ENCODE measurements at regions not wholly inside any gene's neighbourhood (a gene's known extent, or its start where the extent isn't known, plus 50 kb on each side); places are given as distances from the start of the nearest gene placed in this dataset.

DNA sequence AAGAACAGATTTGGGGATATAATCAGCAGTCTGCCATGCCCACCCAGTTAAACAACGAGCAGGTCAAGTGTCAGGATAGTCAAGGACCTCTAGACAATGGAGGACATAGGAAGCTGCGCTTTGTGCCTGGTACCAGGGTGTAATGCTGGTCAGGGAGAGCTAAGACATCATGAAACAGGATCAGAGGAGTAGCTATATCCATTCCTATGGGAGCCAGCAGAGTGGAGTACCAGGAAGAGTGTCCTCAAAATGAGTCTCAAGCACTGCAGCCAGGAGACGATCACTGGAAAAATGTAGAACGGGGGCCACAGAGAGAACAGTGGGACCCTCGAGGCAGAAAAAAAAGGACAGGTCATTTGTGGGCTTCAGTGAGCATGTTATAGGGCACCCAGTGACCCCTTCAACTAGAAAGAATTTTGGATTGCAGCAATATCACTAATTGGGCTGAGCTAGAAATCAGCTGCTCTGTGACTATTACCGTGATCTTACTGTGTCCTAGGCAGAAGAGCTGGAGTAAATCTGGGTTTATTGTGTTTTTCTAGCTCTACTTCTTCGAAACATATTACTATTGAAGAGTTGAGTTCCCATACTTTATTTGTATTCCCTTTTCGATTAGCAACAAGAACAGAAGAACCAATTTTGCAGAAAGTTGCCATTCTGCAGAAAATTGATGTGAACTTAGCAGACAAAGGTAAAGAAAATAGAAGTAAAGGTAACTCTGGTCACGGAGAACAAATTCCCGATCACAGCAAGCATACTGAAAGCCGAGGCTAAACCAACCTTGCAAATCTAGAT lies 319.6 kb downstream of the AHR start:
- TF ChIP-seq, protein P1, sequence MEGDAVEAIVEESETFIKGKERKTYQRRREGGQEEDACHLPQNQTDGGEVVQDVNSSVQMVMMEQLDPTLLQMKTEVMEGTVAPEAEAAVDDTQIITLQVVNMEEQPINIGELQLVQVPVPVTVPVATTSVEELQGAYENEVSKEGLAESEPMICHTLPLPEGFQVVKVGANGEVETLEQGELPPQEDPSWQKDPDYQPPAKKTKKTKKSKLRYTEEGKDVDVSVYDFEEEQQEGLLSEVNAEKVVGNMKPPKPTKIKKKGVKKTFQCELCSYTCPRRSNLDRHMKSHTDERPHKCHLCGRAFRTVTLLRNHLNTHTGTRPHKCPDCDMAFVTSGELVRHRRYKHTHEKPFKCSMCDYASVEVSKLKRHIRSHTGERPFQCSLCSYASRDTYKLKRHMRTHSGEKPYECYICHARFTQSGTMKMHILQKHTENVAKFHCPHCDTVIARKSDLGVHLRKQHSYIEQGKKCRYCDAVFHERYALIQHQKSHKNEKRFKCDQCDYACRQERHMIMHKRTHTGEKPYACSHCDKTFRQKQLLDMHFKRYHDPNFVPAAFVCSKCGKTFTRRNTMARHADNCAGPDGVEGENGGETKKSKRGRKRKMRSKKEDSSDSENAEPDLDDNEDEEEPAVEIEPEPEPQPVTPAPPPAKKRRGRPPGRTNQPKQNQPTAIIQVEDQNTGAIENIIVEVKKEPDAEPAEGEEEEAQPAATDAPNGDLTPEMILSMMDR (IDR thresholded peaks at IDR 0.05): no peak
- TF ChIP-seq POLR2AphosphoS5 (IDR thresholded peaks at IDR 0.05; ENCODE audit: low read depth, low read length) (no peak), SIN3A (IDR thresholded peaks at IDR 0.05; ENCODE audit: borderline replicate concordance, insufficient read depth, low read depth, low read length) (no peak), TCF7L2 (IDR thresholded peaks at IDR 0.05; ENCODE audit: low read depth, low read length) (no peak)
- TF ChIP-seq, protein P2, sequence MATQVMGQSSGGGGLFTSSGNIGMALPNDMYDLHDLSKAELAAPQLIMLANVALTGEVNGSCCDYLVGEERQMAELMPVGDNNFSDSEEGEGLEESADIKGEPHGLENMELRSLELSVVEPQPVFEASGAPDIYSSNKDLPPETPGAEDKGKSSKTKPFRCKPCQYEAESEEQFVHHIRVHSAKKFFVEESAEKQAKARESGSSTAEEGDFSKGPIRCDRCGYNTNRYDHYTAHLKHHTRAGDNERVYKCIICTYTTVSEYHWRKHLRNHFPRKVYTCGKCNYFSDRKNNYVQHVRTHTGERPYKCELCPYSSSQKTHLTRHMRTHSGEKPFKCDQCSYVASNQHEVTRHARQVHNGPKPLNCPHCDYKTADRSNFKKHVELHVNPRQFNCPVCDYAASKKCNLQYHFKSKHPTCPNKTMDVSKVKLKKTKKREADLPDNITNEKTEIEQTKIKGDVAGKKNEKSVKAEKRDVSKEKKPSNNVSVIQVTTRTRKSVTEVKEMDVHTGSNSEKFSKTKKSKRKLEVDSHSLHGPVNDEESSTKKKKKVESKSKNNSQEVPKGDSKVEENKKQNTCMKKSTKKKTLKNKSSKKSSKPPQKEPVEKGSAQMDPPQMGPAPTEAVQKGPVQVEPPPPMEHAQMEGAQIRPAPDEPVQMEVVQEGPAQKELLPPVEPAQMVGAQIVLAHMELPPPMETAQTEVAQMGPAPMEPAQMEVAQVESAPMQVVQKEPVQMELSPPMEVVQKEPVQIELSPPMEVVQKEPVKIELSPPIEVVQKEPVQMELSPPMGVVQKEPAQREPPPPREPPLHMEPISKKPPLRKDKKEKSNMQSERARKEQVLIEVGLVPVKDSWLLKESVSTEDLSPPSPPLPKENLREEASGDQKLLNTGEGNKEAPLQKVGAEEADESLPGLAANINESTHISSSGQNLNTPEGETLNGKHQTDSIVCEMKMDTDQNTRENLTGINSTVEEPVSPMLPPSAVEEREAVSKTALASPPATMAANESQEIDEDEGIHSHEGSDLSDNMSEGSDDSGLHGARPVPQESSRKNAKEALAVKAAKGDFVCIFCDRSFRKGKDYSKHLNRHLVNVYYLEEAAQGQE (IDR thresholded peaks at IDR 0.05; ENCODE audit: insufficient read depth in 1 of 2, low read depth in 2 of 2, low read length in 1 of 2): no peak
- H3K27me3 ChIP-seq (ENCODE audit: control insufficient read depth, insufficient read depth, low read length): no peaks in the 10 kb centered on the region
- no peak for DNase-seq (ENCODE audit: low read depth, low spot score)
- intact Hi-C loops (cut with micrococcal nuclease; ENCODE audit: unreplicated experiment) (no loop called here), in situ Hi-C loops (cut with HindIII; ENCODE audit: low pct_unique_long_range_greater_than_20kb, low sequenced_read_pairs) (no loop called here)
- ATAC-seq: peak; percentile 69
- peaks cover 28% of the 10 kb centered on the region for H3K4me1 ChIP-seq (ENCODE audit: control insufficient read depth, insufficient read depth, low read length)
- no peaks in the 10 kb centered on the region for H3K9me3 ChIP-seq (ENCODE audit: control insufficient read depth, insufficient read depth, low read depth, low read length)
- BruUV-seq (replicated peaks): no TSS peak
- ChIA-PET CTCF (interaction anchor here (0.6 to 0.7 kb wide), 2 partner anchors 462 to 635 kb away, joined by 3 read pairs; no protein-coding TSS in a partner anchor), POLR2A (no interaction called here)
- H3K27ac ChIP-seq (ENCODE audit: low read length): peak overlapping the region; percentile 81
- peak overlapping the region; percentile 14 to 48; a peak in 3 of 4 replicates for H3K4me3 ChIP-seq (ENCODE audit: low read depth in 2 of 2, low read length in 2 of 2)
- H3K36me3 ChIP-seq (ENCODE audit: control insufficient read depth, insufficient read depth, low read length): no peaks in the 10 kb centered on the region

DNA sequence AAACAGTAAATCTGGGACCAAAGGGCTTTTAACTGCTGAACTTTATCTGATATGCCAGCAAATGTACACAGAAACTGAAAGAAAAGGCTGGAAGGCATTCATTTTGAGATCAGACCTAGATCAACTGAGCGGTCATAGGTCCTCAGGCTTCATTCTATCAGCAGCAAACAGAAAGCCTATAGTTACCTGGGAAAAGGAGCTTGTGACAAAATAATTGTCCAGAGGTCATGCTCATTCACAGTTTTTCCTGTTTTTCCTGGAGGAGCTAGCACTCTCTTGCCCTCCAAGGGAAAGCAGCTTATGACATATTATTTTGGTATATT lies 320.2 kb downstream of the AHR start:
- DNase-seq (ENCODE audit: low read depth, low spot score): no peak
- in situ Hi-C loops (cut with HindIII; ENCODE audit: low pct_unique_long_range_greater_than_20kb, low sequenced_read_pairs): no loop called here
- Histone ChIP-seq H3K36me3 (ENCODE audit: control insufficient read depth, insufficient read depth, low read length) (no peaks in the 10 kb centered on the region), H3K4me3 (ENCODE audit: low read depth in 2 of 2, low read length in 2 of 2) (peak overlapping the region; percentile 14 to 48; a peak in 3 of 4 replicates), H3K27ac (ENCODE audit: low read length) (peak overlapping the region; percentile 81), H3K27me3 (ENCODE audit: control insufficient read depth, insufficient read depth, low read length) (no peaks in the 10 kb centered on the region), H3K4me1 (ENCODE audit: control insufficient read depth, insufficient read depth, low read length) (peaks cover 30% of the 10 kb centered on the region), H3K9me3 (ENCODE audit: control insufficient read depth, insufficient read depth, low read depth, low read length) (no peaks in the 10 kb centered on the region)
- TF ChIP-seq POLR2AphosphoS5 (IDR thresholded peaks at IDR 0.05; ENCODE audit: low read depth, low read length) (peak; percentile 64; the same call in 1 of the 2 replicates), TCF7L2 (IDR thresholded peaks at IDR 0.05; ENCODE audit: low read depth, low read length) (peak; percentile 98), SIN3A (IDR thresholded peaks at IDR 0.05; ENCODE audit: borderline replicate concordance, insufficient read depth, low read depth, low read length) (no peak)
- TF ChIP-seq, protein P2 (IDR thresholded peaks at IDR 0.05; ENCODE audit: insufficient read depth in 1 of 2, low read depth in 2 of 2, low read length in 1 of 2): no peak
- ChIA-PET POLR2A (no interaction called here), CTCF (interaction anchor here (0.7 kb wide), 1 partner anchor 636 kb away, joined by 3 read pairs; no protein-coding TSS in a partner anchor)
- BruUV-seq (replicated peaks): no TSS peak
- peak; percentile 86 for ATAC-seq
- intact Hi-C loops (cut with micrococcal nuclease; ENCODE audit: unreplicated experiment): no loop called here
